SK-N-SH treated with all-trans-retinoic acid at 6 μM for 48 hours (cell line): ENCODE measurements at regions not wholly inside any gene's neighbourhood (a gene's known extent, or its start where the extent isn't known, plus 50 kb on each side); places are given as distances from the start of the nearest gene placed in this dataset.

Experiments
- ATAC-seq: fragments of 200-7000 bp; cut with Tn5 transposase; 3 replicates; pipeline ENCODE4 v1.9.1; 2020; ENCODE audit warnings: mild to moderate bottlenecking, moderate library complexity
- ARNTL ChIP-seq: fragments of 450-650 bp; formaldehyde crosslinking; IDR thresholded peaks from 2 replicates; pipeline ENCODE4 v1.5.0; 2020; ENCODE audit warnings: low read depth, mild to moderate bottlenecking, moderate library complexity, borderline replicate concordance
- BACH2 ChIP-seq: fragments of 250-450 bp; sonication (Bioruptor Pico); IDR thresholded peaks from 2 replicates; pipeline ENCODE4 v1.9.0; 2021; ENCODE audit warnings: mild to moderate bottlenecking, borderline replicate concordance
- CSDC2 ChIP-seq: fragments of 250-450 bp; sonication (Bioruptor Pico); IDR thresholded peaks from 2 replicates; pipeline ENCODE4 v1.5.0; 2020; ENCODE audit warnings: mild to moderate bottlenecking, moderate library complexity
- ESRRG ChIP-seq: fragments of 250-450 bp; sonication (Bioruptor Pico); IDR thresholded peaks from 2 replicates; pipeline ENCODE4 v1.6.1; 2021; ENCODE audit warnings: mild to moderate bottlenecking
- GLIS3 ChIP-seq: fragments of 250-450 bp; sonication (Bioruptor Pico); IDR thresholded peaks from 2 replicates; pipeline ENCODE4 v1.5.0; 2020; ENCODE audit warnings: mild to moderate bottlenecking, moderate library complexity
- ISL1 ChIP-seq: fragments of 250-450 bp; sonication (Bioruptor Pico); IDR thresholded peaks from 2 replicates; pipeline ENCODE4 v2.1.2; 2022; ENCODE audit warnings: mild to moderate bottlenecking, moderate library complexity
- PATZ1 ChIP-seq: fragments of 250-450 bp; sonication (Bioruptor Pico); IDR thresholded peaks from 2 replicates; pipeline ENCODE4 v1.8.0; 2020; ENCODE audit warnings: mild to moderate bottlenecking, moderate library complexity, borderline replicate concordance
- POU6F1 ChIP-seq: fragments of 250-450 bp; sonication (Bioruptor Pico); IDR thresholded peaks from 2 replicates; pipeline ENCODE4 v1.8.0; 2021; ENCODE audit warnings: low read depth, mild to moderate bottlenecking, moderate library complexity, borderline replicate concordance
- RARB ChIP-seq: fragments of 250-450 bp; sonication (Bioruptor Pico); IDR thresholded peaks from 2 replicates; pipeline ENCODE4 v1.8.0; 2021; ENCODE audit warnings: mild to moderate bottlenecking, moderate library complexity
- SNAI2 ChIP-seq: fragments of 250-450 bp; sonication (Bioruptor Pico); IDR thresholded peaks from 2 replicates; pipeline ENCODE4 v1.5.0; 2020; ENCODE audit warnings: mild to moderate bottlenecking, moderate library complexity
- TCF4 ChIP-seq: fragments of 250-450 bp; sonication (Bioruptor Pico); IDR thresholded peaks from 2 replicates; pipeline ENCODE4 v1.8.0; 2021; ENCODE audit warnings: mild to moderate bottlenecking, moderate library complexity, borderline replicate concordance
- TOX ChIP-seq: fragments of 250-450 bp; sonication (Bioruptor Pico); IDR thresholded peaks from 2 replicates; pipeline ENCODE4 v1.8.0; 2021; ENCODE audit warnings: mild to moderate bottlenecking, moderate library complexity, borderline replicate concordance
- ZC3H10 ChIP-seq: fragments of 250-450 bp; sonication (Bioruptor Pico); IDR thresholded peaks from 2 replicates; pipeline ENCODE4 v1.5.1; 2021; ENCODE audit warnings: mild to moderate bottlenecking, moderate library complexity
- ZFP3 ChIP-seq: fragments of 250-450 bp; sonication (Bioruptor Pico); IDR thresholded peaks from 2 replicates; pipeline ENCODE4 v1.5.0; 2020; ENCODE audit warnings: mild to moderate bottlenecking, moderate library complexity
- ZNF70 ChIP-seq: fragments of 450-650 bp; formaldehyde crosslinking; IDR thresholded peaks from 2 replicates; pipeline ENCODE4 v1.5.0; 2020; ENCODE audit warnings: mild to moderate bottlenecking, moderate library complexity
- ZNF8 ChIP-seq: fragments of 450-650 bp; formaldehyde crosslinking; IDR thresholded peaks from 2 replicates; pipeline ENCODE4 v1.5.0; 2020; ENCODE audit warnings: mild to moderate bottlenecking, moderate library complexity
- TF ChIP-seq, protein P1 (sequence below): fragments of 250-450 bp; sonication (Bioruptor Pico); IDR thresholded peaks from 2 replicates; pipeline ENCODE4 v1.5.1; 2020; ENCODE audit warnings: low read depth, mild to moderate bottlenecking, moderate library complexity
- TF ChIP-seq, protein P2 (sequence below): fragments of 250-450 bp; sonication (Bioruptor Pico); IDR thresholded peaks from 2 replicates; pipeline ENCODE4 v1.5.1; 2021; ENCODE audit warnings: mild to moderate bottlenecking, moderate library complexity
- TF ChIP-seq, protein P3 (sequence below): fragments of 250-450 bp; sonication (Bioruptor Pico); IDR thresholded peaks from 2 replicates; pipeline ENCODE4 v1.5.0; 2020; ENCODE audit warnings: mild to moderate bottlenecking, moderate library complexity

DNA sequence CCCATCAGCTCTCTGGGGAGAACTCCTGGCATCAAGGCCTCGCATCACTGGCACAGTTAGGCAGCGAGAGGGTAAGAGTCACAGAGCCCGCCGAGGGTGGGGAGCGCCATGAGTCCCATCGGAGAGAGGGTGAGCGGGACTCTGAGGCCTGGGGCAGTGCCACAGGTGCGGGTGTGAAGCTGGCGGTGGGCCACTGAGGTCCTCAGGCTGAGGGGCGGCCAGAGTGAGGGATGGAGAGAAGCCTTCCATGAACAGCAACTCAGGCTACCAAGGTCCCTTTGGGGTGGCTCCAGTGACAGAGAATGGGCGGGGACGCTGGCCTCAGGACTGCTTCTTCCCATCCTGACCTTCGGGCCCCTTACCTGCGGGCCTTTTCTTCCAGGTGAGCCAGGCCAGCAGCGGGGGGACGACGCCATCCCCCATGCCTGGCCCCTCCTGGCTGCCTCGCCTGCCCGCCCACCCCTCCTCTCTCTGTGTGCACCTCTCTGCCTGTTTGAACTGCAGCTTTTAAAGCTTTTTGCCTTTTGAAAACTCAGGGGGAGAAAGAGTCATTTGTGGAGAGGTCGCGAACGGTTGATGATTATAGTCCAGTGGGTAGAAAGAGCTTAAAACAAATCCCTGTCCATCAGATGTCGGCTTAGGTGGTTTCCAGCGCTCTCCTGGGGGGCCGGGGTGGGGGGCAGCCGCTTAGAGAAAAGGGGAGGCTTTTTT lies 149.3 kb upstream of the GSE1 start:
- no peak for ATAC-seq
- TF ChIP-seq TOX (CRISPR knock-in tag) (no peak), ZNF70 (CRISPR knock-in tag) (no peak), ARNTL (CRISPR knock-in tag) (no peak), SNAI2 (CRISPR knock-in tag) (no peak), CSDC2 (no peak), ISL1 (CRISPR knock-in tag) (no peak), POU6F1 (CRISPR knock-in tag) (no peak), RARB (CRISPR knock-in tag) (no peak), GLIS3 (no peak), BACH2 (CRISPR knock-in tag) (no peak)
- TF ChIP-seq, protein P1, sequence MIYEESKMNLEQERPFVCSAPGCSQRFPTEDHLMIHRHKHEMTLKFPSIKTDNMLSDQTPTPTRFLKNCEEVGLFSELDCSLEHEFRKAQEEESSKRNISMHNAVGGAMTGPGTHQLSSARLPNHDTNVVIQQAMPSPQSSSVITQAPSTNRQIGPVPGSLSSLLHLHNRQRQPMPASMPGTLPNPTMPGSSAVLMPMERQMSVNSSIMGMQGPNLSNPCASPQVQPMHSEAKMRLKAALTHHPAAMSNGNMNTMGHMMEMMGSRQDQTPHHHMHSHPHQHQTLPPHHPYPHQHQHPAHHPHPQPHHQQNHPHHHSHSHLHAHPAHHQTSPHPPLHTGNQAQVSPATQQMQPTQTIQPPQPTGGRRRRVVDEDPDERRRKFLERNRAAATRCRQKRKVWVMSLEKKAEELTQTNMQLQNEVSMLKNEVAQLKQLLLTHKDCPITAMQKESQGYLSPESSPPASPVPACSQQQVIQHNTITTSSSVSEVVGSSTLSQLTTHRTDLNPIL, result no peak

- TF ChIP-seq PATZ1 (CRISPR knock-in tag), result no peak
- TF ChIP-seq ISL1 (CRISPR knock-in tag), result no peak
- TF ChIP-seq ZNF70 (CRISPR knock-in tag), result no peak
- no peak for TF ChIP-seq ARNTL (CRISPR knock-in tag)
- no peak for TF ChIP-seq GLIS3
- TF ChIP-seq ESRRG (CRISPR knock-in tag), result no peak
- no peak for TF ChIP-seq SNAI2 (CRISPR knock-in tag)
- TF ChIP-seq, protein P2, sequence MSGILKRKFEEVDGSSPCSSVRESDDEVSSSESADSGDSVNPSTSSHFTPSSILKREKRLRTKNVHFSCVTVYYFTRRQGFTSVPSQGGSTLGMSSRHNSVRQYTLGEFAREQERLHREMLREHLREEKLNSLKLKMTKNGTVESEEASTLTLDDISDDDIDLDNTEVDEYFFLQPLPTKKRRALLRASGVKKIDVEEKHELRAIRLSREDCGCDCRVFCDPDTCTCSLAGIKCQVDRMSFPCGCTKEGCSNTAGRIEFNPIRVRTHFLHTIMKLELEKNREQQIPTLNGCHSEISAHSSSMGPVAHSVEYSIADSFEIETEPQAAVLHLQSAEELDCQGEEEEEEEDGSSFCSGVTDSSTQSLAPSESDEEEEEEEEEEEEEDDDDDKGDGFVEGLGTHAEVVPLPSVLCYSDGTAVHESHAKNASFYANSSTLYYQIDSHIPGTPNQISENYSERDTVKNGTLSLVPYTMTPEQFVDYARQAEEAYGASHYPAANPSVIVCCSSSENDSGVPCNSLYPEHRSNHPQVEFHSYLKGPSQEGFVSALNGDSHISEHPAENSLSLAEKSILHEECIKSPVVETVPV, result no peak
- no peak for TF ChIP-seq ZC3H10 (CRISPR knock-in tag)
- TF ChIP-seq ZFP3, result no peak
- TF ChIP-seq RARB (CRISPR knock-in tag), result no peak
- TF ChIP-seq, protein P3, sequence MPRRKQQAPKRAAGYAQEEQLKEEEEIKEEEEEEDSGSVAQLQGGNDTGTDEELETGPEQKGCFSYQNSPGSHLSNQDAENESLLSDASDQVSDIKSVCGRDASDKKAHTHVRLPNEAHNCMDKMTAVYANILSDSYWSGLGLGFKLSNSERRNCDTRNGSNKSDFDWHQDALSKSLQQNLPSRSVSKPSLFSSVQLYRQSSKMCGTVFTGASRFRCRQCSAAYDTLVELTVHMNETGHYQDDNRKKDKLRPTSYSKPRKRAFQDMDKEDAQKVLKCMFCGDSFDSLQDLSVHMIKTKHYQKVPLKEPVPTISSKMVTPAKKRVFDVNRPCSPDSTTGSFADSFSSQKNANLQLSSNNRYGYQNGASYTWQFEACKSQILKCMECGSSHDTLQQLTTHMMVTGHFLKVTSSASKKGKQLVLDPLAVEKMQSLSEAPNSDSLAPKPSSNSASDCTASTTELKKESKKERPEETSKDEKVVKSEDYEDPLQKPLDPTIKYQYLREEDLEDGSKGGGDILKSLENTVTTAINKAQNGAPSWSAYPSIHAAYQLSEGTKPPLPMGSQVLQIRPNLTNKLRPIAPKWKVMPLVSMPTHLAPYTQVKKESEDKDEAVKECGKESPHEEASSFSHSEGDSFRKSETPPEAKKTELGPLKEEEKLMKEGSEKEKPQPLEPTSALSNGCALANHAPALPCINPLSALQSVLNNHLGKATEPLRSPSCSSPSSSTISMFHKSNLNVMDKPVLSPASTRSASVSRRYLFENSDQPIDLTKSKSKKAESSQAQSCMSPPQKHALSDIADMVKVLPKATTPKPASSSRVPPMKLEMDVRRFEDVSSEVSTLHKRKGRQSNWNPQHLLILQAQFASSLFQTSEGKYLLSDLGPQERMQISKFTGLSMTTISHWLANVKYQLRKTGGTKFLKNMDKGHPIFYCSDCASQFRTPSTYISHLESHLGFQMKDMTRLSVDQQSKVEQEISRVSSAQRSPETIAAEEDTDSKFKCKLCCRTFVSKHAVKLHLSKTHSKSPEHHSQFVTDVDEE (CRISPR knock-in tag), result no peak
- no peak for TF ChIP-seq TCF4
- no peak for TF ChIP-seq BACH2 (CRISPR knock-in tag)
- TF ChIP-seq ZNF8 (CRISPR knock-in tag), result no peak
- TF ChIP-seq TOX (CRISPR knock-in tag), result no peak
- TF ChIP-seq, protein P1, result no peak
These were observed 148.5 kb upstream of the GSE1 start for GRCh38 chr16:85464383-85465305.

More at GRCh38 chr16:85464383-85465305, 148.5 kb upstream of the GSE1 start:
- ATAC-seq, result no peak
